22Rv1 (cell line): ENCODE measurements at regions not wholly inside any gene's neighbourhood (a gene's known extent, or its start where the extent isn't known, plus 50 kb on each side); places are given as distances from the start of the nearest gene placed in this dataset.

ENCODE experiments used
- ZFX ChIP-seq: fragments of 450-650 bp; IDR thresholded peaks from 2 replicates; pipeline ENCODE4 v1.6.1; 2017; ENCODE audit warnings: antibody characterized with exemption, borderline replicate concordance
- TF ChIP-seq, protein P1 (sequence below): fragments of 450-650 bp; IDR thresholded peaks from 2 replicates; pipeline ENCODE4 v1.5.1; 2017; ENCODE audit warnings: mild to moderate bottlenecking

DNA sequence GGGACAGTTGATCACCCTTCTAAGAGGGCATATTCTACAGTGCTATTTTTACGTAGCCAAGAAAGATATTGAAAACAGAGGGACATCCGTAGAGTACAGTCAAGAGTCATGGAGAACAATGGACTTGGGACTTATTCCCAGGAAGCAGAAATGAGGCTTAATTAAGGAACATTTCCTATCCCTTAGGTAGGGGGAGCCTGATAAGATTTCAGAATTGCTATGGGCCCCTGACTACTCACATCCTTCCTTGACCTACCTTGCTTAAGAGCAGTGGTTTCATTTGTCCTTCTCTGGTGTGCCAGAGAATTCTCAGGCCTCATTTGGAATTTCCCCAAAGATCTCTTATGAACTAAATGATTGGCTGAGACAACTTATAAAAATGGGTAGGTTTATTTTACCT, 189.5 kb upstream of the DTNBP1 start:
- TF ChIP-seq, protein P1, sequence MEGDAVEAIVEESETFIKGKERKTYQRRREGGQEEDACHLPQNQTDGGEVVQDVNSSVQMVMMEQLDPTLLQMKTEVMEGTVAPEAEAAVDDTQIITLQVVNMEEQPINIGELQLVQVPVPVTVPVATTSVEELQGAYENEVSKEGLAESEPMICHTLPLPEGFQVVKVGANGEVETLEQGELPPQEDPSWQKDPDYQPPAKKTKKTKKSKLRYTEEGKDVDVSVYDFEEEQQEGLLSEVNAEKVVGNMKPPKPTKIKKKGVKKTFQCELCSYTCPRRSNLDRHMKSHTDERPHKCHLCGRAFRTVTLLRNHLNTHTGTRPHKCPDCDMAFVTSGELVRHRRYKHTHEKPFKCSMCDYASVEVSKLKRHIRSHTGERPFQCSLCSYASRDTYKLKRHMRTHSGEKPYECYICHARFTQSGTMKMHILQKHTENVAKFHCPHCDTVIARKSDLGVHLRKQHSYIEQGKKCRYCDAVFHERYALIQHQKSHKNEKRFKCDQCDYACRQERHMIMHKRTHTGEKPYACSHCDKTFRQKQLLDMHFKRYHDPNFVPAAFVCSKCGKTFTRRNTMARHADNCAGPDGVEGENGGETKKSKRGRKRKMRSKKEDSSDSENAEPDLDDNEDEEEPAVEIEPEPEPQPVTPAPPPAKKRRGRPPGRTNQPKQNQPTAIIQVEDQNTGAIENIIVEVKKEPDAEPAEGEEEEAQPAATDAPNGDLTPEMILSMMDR: no peak
- no peak for TF ChIP-seq ZFX
